H1 (cell line): ENCODE measurements at regions not wholly inside any gene's neighbourhood (a gene's known extent, or its start where the extent isn't known, plus 50 kb on each side); places are given as distances from the start of the nearest gene placed in this dataset.

Experiments
- BCL11A ChIP-seq, 2 experiments: IDR thresholded peaks; one replicate each; pipeline ENCODE4 v1.6.1; 2011; ENCODE audit warnings: low read depth in 2 of 2, low read length in 2 of 2, mild to moderate bottlenecking in 2 of 2
- CBX5 ChIP-seq: fragments of 300-800, 300-1000 bp; sonication (generic); IDR thresholded peaks from 2 replicates; pipeline ENCODE4 v1.7.1; 2016; ENCODE audit warnings: antibody characterized with exemption, low read length, low read depth
- CBX8 ChIP-seq: fragments of 300-800, 300-1000 bp; sonication (generic); IDR thresholded peaks from 2 replicates; pipeline ENCODE4 v1.7.1; 2016; ENCODE audit warnings: low read depth, low read length, borderline replicate concordance
- CHD1 ChIP-seq: IDR thresholded peaks from 2 replicates; pipeline ENCODE4 v1.6.1; 2012; ENCODE audit warnings: low read depth, low read length, improper control_type of control experiment
- CHD7 ChIP-seq: fragments of 300-600 bp; sonication (generic); IDR thresholded peaks from 2 replicates; pipeline ENCODE4 v1.7.1; 2012; ENCODE audit warnings: low read length, moderate library complexity, mild to moderate bottlenecking, inconsistent platforms; ENCODE audit not compliant: insufficient replicate concordance
- EGR1 ChIP-seq: IDR thresholded peaks from 2 replicates; pipeline ENCODE4 v1.6.1; 2011; ENCODE audit warnings: low read depth, low read length, borderline replicate concordance
- SP2 ChIP-seq: IDR thresholded peaks from 2 replicates; pipeline ENCODE4 v1.6.1; 2012; ENCODE audit warnings: mild to moderate bottlenecking, low read length, inconsistent platforms
- SUZ12 ChIP-seq: fragments of 200-600 bp; sonication (generic); IDR thresholded peaks from 2 replicates; pipeline ENCODE4 v1.6.1; 2012; ENCODE audit warnings: mild to moderate bottlenecking, inconsistent platforms, low read length, moderate library complexity, mixed read lengths
- TF ChIP-seq, protein P1 (sequence below): IDR thresholded peaks from 2 replicates; pipeline ENCODE4 v1.6.1; 2012; ENCODE audit warnings: inconsistent platforms

DNA sequence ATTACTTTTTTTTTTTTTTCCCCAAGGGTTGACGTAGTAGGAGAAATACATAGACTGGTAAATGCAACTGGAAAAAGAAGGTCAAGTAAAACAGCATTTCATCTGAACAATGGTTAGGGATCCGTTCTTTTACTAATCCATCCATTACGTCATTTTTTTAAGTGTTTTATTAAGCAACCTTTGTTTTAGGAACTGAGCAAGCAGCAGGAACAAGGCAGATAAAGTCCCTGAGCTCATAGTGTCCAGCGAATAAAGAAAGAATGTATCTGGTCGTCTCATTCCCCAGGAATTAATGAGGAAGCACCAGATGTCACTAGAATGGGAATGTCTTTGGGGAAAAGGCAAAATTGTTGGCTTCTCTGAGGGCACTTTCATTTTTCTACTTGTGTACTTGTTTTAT lies 842.4 kb downstream of the TDRD15 start (continued):
- TF ChIP-seq CHD7 (no peak), SUZ12 (no peak), SP2 (no peak), CHD1 (no peak), BCL11A (IDR thresholded peaks at IDR 0.05; ENCODE audit: low read depth in 2 of 2, low read length in 2 of 2) (no peak), CBX5 (no peak), CBX8 (no peak), EGR1 (no peak)
- TF ChIP-seq, protein P1, sequence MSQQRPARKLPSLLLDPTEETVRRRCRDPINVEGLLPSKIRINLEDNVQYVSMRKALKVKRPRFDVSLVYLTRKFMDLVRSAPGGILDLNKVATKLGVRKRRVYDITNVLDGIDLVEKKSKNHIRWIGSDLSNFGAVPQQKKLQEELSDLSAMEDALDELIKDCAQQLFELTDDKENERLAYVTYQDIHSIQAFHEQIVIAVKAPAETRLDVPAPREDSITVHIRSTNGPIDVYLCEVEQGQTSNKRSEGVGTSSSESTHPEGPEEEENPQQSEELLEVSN, result no peak
- TF ChIP-seq, all 59 proteins: peak for 0
